ENCODE measurements at regions not wholly inside any gene's neighbourhood (a gene's known extent, or its start where the extent isn't known, plus 50 kb on each side); places are given as distances from the start of the nearest gene placed in this dataset.

GRCh38 chr10:120367341-120367740 lies 89.7 kb upstream of the PLPP4 start:
- TF ChIP-seq POLR2AphosphoS5 (IDR thresholded peaks at IDR 0.05) (no peak), POLR2A (IDR thresholded peaks at IDR 0.05) (no peak)
- TF ChIP-seq, protein P1, sequence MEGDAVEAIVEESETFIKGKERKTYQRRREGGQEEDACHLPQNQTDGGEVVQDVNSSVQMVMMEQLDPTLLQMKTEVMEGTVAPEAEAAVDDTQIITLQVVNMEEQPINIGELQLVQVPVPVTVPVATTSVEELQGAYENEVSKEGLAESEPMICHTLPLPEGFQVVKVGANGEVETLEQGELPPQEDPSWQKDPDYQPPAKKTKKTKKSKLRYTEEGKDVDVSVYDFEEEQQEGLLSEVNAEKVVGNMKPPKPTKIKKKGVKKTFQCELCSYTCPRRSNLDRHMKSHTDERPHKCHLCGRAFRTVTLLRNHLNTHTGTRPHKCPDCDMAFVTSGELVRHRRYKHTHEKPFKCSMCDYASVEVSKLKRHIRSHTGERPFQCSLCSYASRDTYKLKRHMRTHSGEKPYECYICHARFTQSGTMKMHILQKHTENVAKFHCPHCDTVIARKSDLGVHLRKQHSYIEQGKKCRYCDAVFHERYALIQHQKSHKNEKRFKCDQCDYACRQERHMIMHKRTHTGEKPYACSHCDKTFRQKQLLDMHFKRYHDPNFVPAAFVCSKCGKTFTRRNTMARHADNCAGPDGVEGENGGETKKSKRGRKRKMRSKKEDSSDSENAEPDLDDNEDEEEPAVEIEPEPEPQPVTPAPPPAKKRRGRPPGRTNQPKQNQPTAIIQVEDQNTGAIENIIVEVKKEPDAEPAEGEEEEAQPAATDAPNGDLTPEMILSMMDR (IDR thresholded peaks at IDR 0.05) = no peak
- intact Hi-C loops (cut with DNase I; ENCODE audit: low total_unique reads) = no loop called here
- H3K27me3 ChIP-seq = no peaks in the 10 kb centered on the region
- DNase-seq (ENCODE audit: low spot score in 2 of 2) = no peak
- H3K4me3 ChIP-seq = no peak overlapping the region
- no peaks in the 10 kb centered on the region for H3K9me3 ChIP-seq
- no peaks in the 10 kb centered on the region for H3K36me3 ChIP-seq
- H3K27ac ChIP-seq = no peak overlapping the region
- no peaks in the 10 kb centered on the region for H3K4me1 ChIP-seq

DNA sequence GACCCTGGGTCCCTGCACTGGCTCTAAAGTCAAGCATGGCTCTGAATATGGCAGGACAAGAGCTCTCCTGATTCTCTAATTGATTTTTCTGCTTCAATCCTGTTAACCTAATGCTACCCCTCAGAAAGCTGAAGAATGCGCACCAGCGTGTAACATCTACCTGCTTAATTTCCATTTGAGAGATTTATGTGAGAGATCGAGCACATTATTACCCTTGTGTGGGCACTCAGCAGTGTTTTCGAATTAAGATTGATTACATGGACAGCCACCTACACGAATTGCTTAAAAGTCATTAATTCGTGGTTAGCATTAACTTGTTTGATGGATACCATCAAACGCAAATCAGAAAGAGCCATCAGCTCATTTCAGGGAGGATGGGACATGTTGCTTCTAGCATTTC lies 88.7 kb upstream of the PLPP4 start:
- intact Hi-C loops (cut with DNase I; ENCODE audit: low total_unique reads) = no loop called here
- Histone ChIP-seq H3K36me3 (no peaks in the 10 kb centered on the region), H3K4me3 (no peak overlapping the region), H3K27me3 (no peaks in the 10 kb centered on the region), H3K4me1 (no peaks in the 10 kb centered on the region), H3K9me3 (no peaks in the 10 kb centered on the region), H3K27ac (no peak overlapping the region)
- no peak for DNase-seq (ENCODE audit: low spot score in 2 of 2)
- TF ChIP-seq, protein P1 (IDR thresholded peaks at IDR 0.05) = no peak
- no peak for TF ChIP-seq POLR2A (IDR thresholded peaks at IDR 0.05)
- TF ChIP-seq POLR2AphosphoS5 (IDR thresholded peaks at IDR 0.05) = no peak

DNA sequence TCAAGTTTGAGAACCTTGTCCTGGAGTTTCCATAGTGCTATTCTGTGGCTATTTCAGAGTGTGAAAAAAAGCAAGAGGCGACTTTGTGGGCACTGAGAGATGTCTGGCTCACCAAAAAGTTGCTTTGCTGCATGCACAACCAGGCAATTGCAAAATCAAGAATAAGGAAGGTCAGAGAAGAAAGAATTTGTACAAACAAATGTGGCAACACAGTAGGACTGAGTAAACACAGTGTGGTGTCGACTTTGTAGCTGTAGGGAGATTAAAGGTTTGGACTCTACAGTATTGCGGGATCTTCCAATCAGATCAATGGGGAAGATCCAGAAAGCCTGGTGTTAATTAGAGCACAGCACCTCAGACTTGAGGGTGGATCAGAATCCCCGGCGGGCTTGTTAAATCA lies 88.1 kb upstream of the PLPP4 start:
- no peaks in the 10 kb centered on the region for H3K27me3 ChIP-seq
- no peak for DNase-seq (ENCODE audit: low spot score in 2 of 2)
- H3K27ac ChIP-seq = no peak overlapping the region
- H3K9me3 ChIP-seq = no peaks in the 10 kb centered on the region
- no peaks in the 10 kb centered on the region for H3K36me3 ChIP-seq
- no peak overlapping the region for H3K4me3 ChIP-seq
- H3K4me1 ChIP-seq = no peaks in the 10 kb centered on the region
- intact Hi-C loops (cut with DNase I; ENCODE audit: low total_unique reads) = no loop called here
- TF ChIP-seq, protein P1 (IDR thresholded peaks at IDR 0.05) = no peak
- no peak for TF ChIP-seq POLR2AphosphoS5 (IDR thresholded peaks at IDR 0.05)
- TF ChIP-seq POLR2A (IDR thresholded peaks at IDR 0.05) = no peak

DNA sequence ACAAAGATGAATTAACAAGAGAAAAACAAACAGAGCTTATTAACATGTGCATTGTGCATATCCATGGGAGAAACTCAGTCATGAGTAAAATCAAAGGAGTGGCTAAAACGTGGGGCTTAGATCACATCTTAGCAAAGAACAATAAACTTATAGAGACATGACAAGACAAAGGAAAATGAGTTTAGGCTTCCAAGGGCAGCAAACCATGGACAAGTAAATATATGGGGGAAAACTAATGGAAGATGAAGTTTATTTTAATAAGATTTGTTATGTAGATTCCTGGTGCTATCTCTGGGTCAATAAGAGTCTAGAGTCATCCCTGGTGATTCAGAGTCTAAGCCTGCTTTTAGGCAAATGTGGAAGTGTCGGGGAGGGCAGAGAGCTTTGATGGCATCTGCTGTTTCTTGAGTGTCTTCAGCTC lies 87.2 kb upstream of the PLPP4 start:
- DNase-seq (ENCODE audit: low spot score in 2 of 2) = no peak
- Histone ChIP-seq H3K4me1 (no peaks in the 10 kb centered on the region), H3K9me3 (no peaks in the 10 kb centered on the region), H3K4me3 (no peak overlapping the region), H3K36me3 (no peaks in the 10 kb centered on the region), H3K27me3 (no peaks in the 10 kb centered on the region), H3K27ac (no peak overlapping the region)
- TF ChIP-seq, protein P1 (IDR thresholded peaks at IDR 0.05) = no peak
- TF ChIP-seq POLR2A (IDR thresholded peaks at IDR 0.05) (no peak), POLR2AphosphoS5 (IDR thresholded peaks at IDR 0.05) (no peak)
- intact Hi-C loops (cut with DNase I; ENCODE audit: low total_unique reads) = no loop called here

- TF ChIP-seq, protein P1 (IDR thresholded peaks at IDR 0.05) = no peak
- no peak for TF ChIP-seq POLR2AphosphoS5 (IDR thresholded peaks at IDR 0.05)
- TF ChIP-seq POLR2A (IDR thresholded peaks at IDR 0.05) = no peak
- H3K4me1 ChIP-seq = no peaks in the 10 kb centered on the region
- H3K27me3 ChIP-seq = no peaks in the 10 kb centered on the region
- no peaks in the 10 kb centered on the region for H3K36me3 ChIP-seq
- DNase-seq (ENCODE audit: low spot score in 2 of 2) = no peak
- no peak overlapping the region for H3K27ac ChIP-seq
- intact Hi-C loops (cut with DNase I; ENCODE audit: low total_unique reads) = no loop called here
- no peak overlapping the region for H3K4me3 ChIP-seq
- no peaks in the 10 kb centered on the region for H3K9me3 ChIP-seq
Measured at GRCh38 chr10:120371856-120372255, 85.2 kb upstream of the PLPP4 start.
